Panc1 (cell line): ENCODE measurements at regions not wholly inside any gene's neighbourhood (a gene's known extent, or its start where the extent isn't known, plus 50 kb on each side); places are given as distances from the start of the nearest gene placed in this dataset.

Experiments
- ATAC-seq: fragments of 200-7000 bp; cut with Tn5 transposase; 2 replicates; pipeline ENCODE4 v1.9.1; 2020; ENCODE audit warnings: mild to moderate bottlenecking, moderate library complexity
- BruUV-seq: library from RNA; stranded (reverse); fragments of 400-500 nt; replicated peaks from 2 replicates; lab custom pipeline; 2021; lab: Mats Ljungman, UMichigan
- CTCF ChIA-PET: fragments of 300-600 bp; sonication (Branson Sonifier 250); formaldehyde crosslinking; loops from one replicate; lab custom pipeline; 2022; ENCODE audit warnings: antibody characterized with exemption; lab: Charles Lee
- POLR2A ChIA-PET: fragments of 300-600 bp; sonication (Branson Sonifier 250); formaldehyde crosslinking; loops from one replicate; lab custom pipeline; 2022; ENCODE audit warnings: antibody characterized with exemption; lab: Charles Lee
- DNase-seq: peaks from one replicate; pipeline ENCODE4 v3.0.0-alpha.2; 2010; ENCODE audit warnings: low read depth, low spot score
- H3K27ac ChIP-seq: 2 replicates; pipeline ENCODE4 v1.5.1; 2011; ENCODE audit warnings: mild to moderate bottlenecking, low read length, inconsistent platforms
- H3K27me3 ChIP-seq: fragments of 200-500 bp; sonication (Bioruptor generic); 2 replicates; pipeline ENCODE4 v1.6.0; 2014; ENCODE audit warnings: low read length, inconsistent platforms; ENCODE audit not compliant: control insufficient read depth, insufficient read depth
- H3K36me3 ChIP-seq: fragments of 200-500 bp; sonication (Bioruptor generic); 2 replicates; pipeline ENCODE4 v1.5.1; 2014; ENCODE audit warnings: inconsistent platforms, mild to moderate bottlenecking, low read length, moderate library complexity; ENCODE audit not compliant: control insufficient read depth, insufficient read depth
- H3K4me1 ChIP-seq: 2 replicates; pipeline ENCODE4 v1.5.1; 2011; ENCODE audit warnings: inconsistent platforms, mild to moderate bottlenecking, low read length, moderate library complexity; ENCODE audit not compliant: control insufficient read depth, insufficient read depth
- H3K4me3 ChIP-seq, 2 experiments: 2 replicates each; pipeline ENCODE4 v1.5.1; 2011 to 2012; ENCODE audit warnings: low read depth in 2 of 2, low read length in 2 of 2, mild to moderate bottlenecking in 2 of 2, inconsistent platforms in 1 of 2, moderate library complexity in 1 of 2
- H3K9me3 ChIP-seq: fragments of 200-500 bp; sonication (Bioruptor generic); 2 replicates; pipeline ENCODE4 v1.5.1; 2014; ENCODE audit warnings: low read depth, mild to moderate bottlenecking, inconsistent platforms, low read length, moderate library complexity; ENCODE audit not compliant: control insufficient read depth, insufficient read depth
- POLR2AphosphoS5 ChIP-seq: IDR thresholded peaks from 2 replicates; pipeline ENCODE4 v1.6.1; 2012; ENCODE audit warnings: mild to moderate bottlenecking, low read depth, low read length, moderate library complexity
- SIN3A ChIP-seq: IDR thresholded peaks from 2 replicates; pipeline ENCODE4 v1.6.1; 2012; ENCODE audit warnings: low read depth, mild to moderate bottlenecking, low read length, moderate library complexity, borderline replicate concordance; ENCODE audit not compliant: insufficient read depth
- TCF7L2 ChIP-seq: IDR thresholded peaks from 2 replicates; pipeline ENCODE4 v1.6.1; 2011; ENCODE audit warnings: mild to moderate bottlenecking, low read depth, low read length, inconsistent platforms
- in situ Hi-C: cut with HindIII; loops from 2 replicates; pipeline ENCODE4 v1.10.0; 2016; ENCODE audit warnings: low sequenced_read_pairs, low pct_unique_long_range_greater_than_20kb
- intact Hi-C: fragments of 100-400 bp; cut with micrococcal nuclease; formaldehyde crosslinking; loops from one replicate; pipeline ENCODE4 v1.10.0; 2022; ENCODE audit not compliant: unreplicated experiment
- TF ChIP-seq, protein P1 (sequence below), 2 experiments: IDR thresholded peaks; 2 replicates each; pipeline ENCODE4 v1.6.1; 2011 to 2012; ENCODE audit warnings: low read depth in 2 of 2, control low read depth in 1 of 2, low read length in 1 of 2, mild to moderate bottlenecking in 1 of 2, moderate library complexity in 1 of 2; ENCODE audit not compliant: insufficient read depth in 1 of 2
- TF ChIP-seq, protein P2 (sequence below): fragments of 450-650 bp; IDR thresholded peaks from 2 replicates; pipeline ENCODE4 v1.5.1; 2017; ENCODE audit warnings: mild to moderate bottlenecking

DNA sequence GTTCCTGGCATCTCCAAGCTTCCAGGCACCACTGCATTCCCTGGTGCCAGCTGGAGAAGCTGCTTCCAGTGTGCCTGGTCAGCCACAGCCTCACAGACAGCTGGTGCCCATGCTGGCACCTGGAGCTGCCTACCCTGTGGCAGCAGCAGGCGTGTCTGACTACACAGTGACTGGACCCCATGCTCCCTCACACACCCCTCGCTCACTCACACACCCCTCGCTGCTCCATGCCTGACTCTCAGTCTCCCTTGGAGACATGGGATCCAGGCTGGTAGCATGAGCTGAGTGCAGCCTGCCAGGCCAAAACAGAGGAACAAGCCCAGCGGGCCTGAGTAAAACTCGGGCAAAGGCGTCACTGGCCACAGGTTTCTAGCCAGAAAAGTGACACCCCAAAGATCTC lies 59.1 kb upstream of the SMIM36 start:
- no peaks in the 10 kb centered on the region for H3K27me3 ChIP-seq
- TF ChIP-seq, protein P1, sequence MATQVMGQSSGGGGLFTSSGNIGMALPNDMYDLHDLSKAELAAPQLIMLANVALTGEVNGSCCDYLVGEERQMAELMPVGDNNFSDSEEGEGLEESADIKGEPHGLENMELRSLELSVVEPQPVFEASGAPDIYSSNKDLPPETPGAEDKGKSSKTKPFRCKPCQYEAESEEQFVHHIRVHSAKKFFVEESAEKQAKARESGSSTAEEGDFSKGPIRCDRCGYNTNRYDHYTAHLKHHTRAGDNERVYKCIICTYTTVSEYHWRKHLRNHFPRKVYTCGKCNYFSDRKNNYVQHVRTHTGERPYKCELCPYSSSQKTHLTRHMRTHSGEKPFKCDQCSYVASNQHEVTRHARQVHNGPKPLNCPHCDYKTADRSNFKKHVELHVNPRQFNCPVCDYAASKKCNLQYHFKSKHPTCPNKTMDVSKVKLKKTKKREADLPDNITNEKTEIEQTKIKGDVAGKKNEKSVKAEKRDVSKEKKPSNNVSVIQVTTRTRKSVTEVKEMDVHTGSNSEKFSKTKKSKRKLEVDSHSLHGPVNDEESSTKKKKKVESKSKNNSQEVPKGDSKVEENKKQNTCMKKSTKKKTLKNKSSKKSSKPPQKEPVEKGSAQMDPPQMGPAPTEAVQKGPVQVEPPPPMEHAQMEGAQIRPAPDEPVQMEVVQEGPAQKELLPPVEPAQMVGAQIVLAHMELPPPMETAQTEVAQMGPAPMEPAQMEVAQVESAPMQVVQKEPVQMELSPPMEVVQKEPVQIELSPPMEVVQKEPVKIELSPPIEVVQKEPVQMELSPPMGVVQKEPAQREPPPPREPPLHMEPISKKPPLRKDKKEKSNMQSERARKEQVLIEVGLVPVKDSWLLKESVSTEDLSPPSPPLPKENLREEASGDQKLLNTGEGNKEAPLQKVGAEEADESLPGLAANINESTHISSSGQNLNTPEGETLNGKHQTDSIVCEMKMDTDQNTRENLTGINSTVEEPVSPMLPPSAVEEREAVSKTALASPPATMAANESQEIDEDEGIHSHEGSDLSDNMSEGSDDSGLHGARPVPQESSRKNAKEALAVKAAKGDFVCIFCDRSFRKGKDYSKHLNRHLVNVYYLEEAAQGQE (IDR thresholded peaks at IDR 0.05; ENCODE audit: insufficient read depth in 1 of 2, low read depth in 2 of 2, low read length in 1 of 2) = no peak
- TF ChIP-seq POLR2AphosphoS5 (no peak), SIN3A (no peak), TCF7L2 (no peak)
- H3K36me3 ChIP-seq = no peaks in the 10 kb centered on the region
- no peaks in the 10 kb centered on the region for H3K4me1 ChIP-seq
- no peak overlapping the region for H3K4me3 ChIP-seq
- no peak; the same call in 1 of the 2 replicates for ATAC-seq
- no TSS peak for BruUV-seq
- in situ Hi-C loops = no loop called here
- no peak overlapping the region for H3K27ac ChIP-seq
- H3K9me3 ChIP-seq = no peaks in the 10 kb centered on the region
- CTCF ChIA-PET = interaction anchor here (0.7 kb wide), 1 partner anchor 32 kb away, joined by 3 read pairs; no protein-coding TSS in a partner anchor
- POLR2A ChIA-PET = interaction anchor here (0.6 kb wide), 1 partner anchor 49 kb away, joined by 3 read pairs; no protein-coding TSS in a partner anchor
- DNase-seq = no peak
- intact Hi-C loops = no loop called here

DNA sequence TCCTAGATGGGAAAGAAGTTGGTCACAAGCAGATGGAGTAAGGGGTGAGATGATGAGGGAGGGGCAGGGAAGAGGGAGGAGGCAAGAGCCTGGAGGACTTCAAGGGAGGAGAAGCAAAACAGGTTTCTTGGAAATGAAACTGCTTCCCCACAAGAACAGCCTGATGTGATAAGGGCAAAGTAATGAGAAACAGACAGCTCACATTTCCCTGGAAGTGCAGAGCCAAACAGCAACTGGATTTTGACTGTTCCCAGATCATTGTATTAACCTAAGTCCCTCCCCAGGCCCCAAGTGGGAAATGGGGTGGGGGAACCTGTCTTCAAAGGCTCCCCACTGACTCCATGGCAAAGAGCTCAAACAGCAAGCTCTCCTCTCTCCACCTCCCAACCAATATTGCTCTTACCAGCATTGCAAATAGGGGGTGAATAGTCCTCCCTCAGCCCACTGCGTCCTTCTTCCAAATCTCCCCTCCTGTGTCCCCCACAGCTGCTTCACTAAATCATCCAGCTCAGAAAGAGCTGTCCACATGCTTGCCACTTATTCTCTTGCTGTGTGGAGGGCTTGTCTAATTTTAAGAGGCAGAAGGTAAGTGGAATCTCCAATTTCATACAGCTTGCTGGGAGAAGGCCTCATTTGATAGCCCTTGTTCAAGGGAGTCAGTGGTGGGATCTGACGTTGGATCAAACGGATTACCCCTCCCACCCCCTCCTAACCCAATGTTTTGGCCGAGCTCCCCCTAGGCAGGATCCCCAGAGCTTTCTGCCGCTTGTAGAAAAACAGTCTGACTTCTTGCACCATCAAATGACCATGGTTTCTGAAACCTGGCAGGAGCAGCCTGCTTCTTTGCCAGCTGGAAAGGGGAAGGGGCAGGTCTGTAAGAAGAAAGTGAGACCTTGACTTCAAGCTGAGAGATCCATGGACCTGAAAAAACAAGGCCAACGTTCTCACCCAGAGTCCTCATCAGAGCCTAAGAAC lies 56.3 kb upstream of the SMIM36 start:
- Histone ChIP-seq H3K9me3 (no peaks in the 10 kb centered on the region), H3K4me1 (no peaks in the 10 kb centered on the region), H3K36me3 (no peaks in the 10 kb centered on the region), H3K4me3 (no peak overlapping the region), H3K27ac (no peak overlapping the region), H3K27me3 (no peaks in the 10 kb centered on the region)
- no peak for DNase-seq
- in situ Hi-C loops = no loop called here
- intact Hi-C loops = no loop called here
- TF ChIP-seq, protein P2, sequence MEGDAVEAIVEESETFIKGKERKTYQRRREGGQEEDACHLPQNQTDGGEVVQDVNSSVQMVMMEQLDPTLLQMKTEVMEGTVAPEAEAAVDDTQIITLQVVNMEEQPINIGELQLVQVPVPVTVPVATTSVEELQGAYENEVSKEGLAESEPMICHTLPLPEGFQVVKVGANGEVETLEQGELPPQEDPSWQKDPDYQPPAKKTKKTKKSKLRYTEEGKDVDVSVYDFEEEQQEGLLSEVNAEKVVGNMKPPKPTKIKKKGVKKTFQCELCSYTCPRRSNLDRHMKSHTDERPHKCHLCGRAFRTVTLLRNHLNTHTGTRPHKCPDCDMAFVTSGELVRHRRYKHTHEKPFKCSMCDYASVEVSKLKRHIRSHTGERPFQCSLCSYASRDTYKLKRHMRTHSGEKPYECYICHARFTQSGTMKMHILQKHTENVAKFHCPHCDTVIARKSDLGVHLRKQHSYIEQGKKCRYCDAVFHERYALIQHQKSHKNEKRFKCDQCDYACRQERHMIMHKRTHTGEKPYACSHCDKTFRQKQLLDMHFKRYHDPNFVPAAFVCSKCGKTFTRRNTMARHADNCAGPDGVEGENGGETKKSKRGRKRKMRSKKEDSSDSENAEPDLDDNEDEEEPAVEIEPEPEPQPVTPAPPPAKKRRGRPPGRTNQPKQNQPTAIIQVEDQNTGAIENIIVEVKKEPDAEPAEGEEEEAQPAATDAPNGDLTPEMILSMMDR = no peak
- TF ChIP-seq POLR2AphosphoS5 (no peak), SIN3A (no peak), TCF7L2 (no peak)
- TF ChIP-seq, protein P1 (IDR thresholded peaks at IDR 0.05; ENCODE audit: insufficient read depth in 1 of 2, low read depth in 2 of 2, low read length in 1 of 2) = no peak
- POLR2A ChIA-PET = interaction anchor here (0.6 kb wide), 1 partner anchor 19 kb away, joined by 4 read pairs; no protein-coding TSS in a partner anchor
- ATAC-seq = no peak
- CTCF ChIA-PET = interaction anchor here (0.6 kb wide), 1 partner anchor 68 kb away, joined by 5 read pairs; no protein-coding TSS in a partner anchor
- BruUV-seq = no TSS peak
